PC-3 (cell line): ENCODE measurements at regions not wholly inside any gene's neighbourhood (a gene's known extent, or its start where the extent isn't known, plus 50 kb on each side); places are given as distances from the start of the nearest gene placed in this dataset.

Experiments used
- ATAC-seq: fragments of 200-7000 bp; cut with Tn5 transposase; 2 replicates; pipeline ENCODE4 v1.9.1; 2020; ENCODE audit warnings: mild to moderate bottlenecking, moderate library complexity
- BruUV-seq: library from RNA; stranded (reverse); fragments of 400-500 nt; replicated peaks from 2 replicates; lab custom pipeline; 2021; lab: Mats Ljungman, UMichigan
- CTCF ChIA-PET: fragments of 300-600 bp; sonication (Branson Sonifier 250); formaldehyde crosslinking; loops from one replicate; lab custom pipeline; 2022; ENCODE audit warnings: antibody characterized with exemption; lab: Charles Lee
- POLR2A ChIA-PET: fragments of 300-600 bp; sonication (Branson Sonifier 250); formaldehyde crosslinking; loops from one replicate; lab custom pipeline; 2022; ENCODE audit warnings: antibody characterized with exemption; ENCODE audit not compliant: unreplicated experiment; lab: Charles Lee
- DNase-seq: peaks from one replicate; pipeline ENCODE4 v3.0.0-alpha.2; 2015
- H2AFZ ChIP-seq: fragments of 300-600 bp; sonication (generic); 2 replicates; pipeline ENCODE4 v1.6.0; 2016; ENCODE audit warnings: antibody characterized with exemption, low read length
- H3F3A ChIP-seq: fragments of 300-600 bp; sonication (generic); one replicate; pipeline ENCODE4 v1.6.0; 2017; ENCODE audit warnings: antibody characterized with exemption, low read length, control low read depth, mild to moderate bottlenecking; ENCODE audit not compliant: unreplicated experiment
- H3K27ac ChIP-seq: fragments of 300-600 bp; sonication (generic); 2 replicates; pipeline ENCODE4 v1.5.1; 2016; ENCODE audit warnings: mild to moderate bottlenecking, low read length
- H3K27me3 ChIP-seq: fragments of 300-600 bp; sonication (generic); 2 replicates; pipeline ENCODE4 v1.6.1; 2016; ENCODE audit warnings: low read length, mixed read lengths
- H3K36me3 ChIP-seq: fragments of 300-600 bp; sonication (generic); 2 replicates; pipeline ENCODE4 v1.6.1; 2016; ENCODE audit warnings: low read depth, mixed run types, low read length, mixed read lengths
- H3K4me1 ChIP-seq: fragments of 300-600 bp; sonication (generic); 2 replicates; pipeline ENCODE4 v1.5.1; 2016; ENCODE audit warnings: low read length; ENCODE audit not compliant: insufficient read depth
- H3K4me2 ChIP-seq: fragments of 300-600 bp; sonication (generic); 2 replicates; pipeline ENCODE4 v1.6.0; 2016; ENCODE audit warnings: low read length
- H3K4me3 ChIP-seq: fragments of 300-600 bp; sonication (generic); 2 replicates; pipeline ENCODE4 v1.5.1; 2016; ENCODE audit warnings: mild to moderate bottlenecking, low read length, mixed read lengths
- H3K79me2 ChIP-seq: fragments of 300-600 bp; sonication (generic); 2 replicates; pipeline ENCODE4 v1.6.1; 2017; ENCODE audit warnings: low read length, mixed read lengths
- H3K9ac ChIP-seq: fragments of 300-600 bp; sonication (generic); 2 replicates; pipeline ENCODE4 v1.6.0; 2016; ENCODE audit warnings: mild to moderate bottlenecking, low read length
- H3K9me2 ChIP-seq: fragments of 300-600 bp; sonication (generic); replicated peaks from 2 replicates; pipeline ENCODE4 v1.6.1; 2016; ENCODE audit warnings: mixed run types, low read length, mixed read lengths
- H3K9me3 ChIP-seq: fragments of 300-600 bp; sonication (generic); 2 replicates; pipeline ENCODE4 v1.6.1; 2016; ENCODE audit warnings: low read length, mixed read lengths
- H4K20me1 ChIP-seq: fragments of 300-600 bp; sonication (generic); 2 replicates; pipeline ENCODE4 v1.6.1; 2016; ENCODE audit warnings: low read length, mixed read lengths
- EZH2 ChIP-seq: fragments of 300-600 bp; sonication (generic); IDR thresholded peaks from one replicate; pipeline ENCODE4 v1.6.1; 2017; ENCODE audit warnings: antibody characterized with exemption, mild to moderate bottlenecking, low read length; ENCODE audit not compliant: unreplicated experiment
- EZH2phosphoT487 ChIP-seq: fragments of 300-600 bp; sonication (generic); IDR thresholded peaks from 2 replicates; pipeline ENCODE4 v1.6.1; 2018; ENCODE audit warnings: mild to moderate bottlenecking, antibody characterized with exemption, low read length, borderline replicate concordance
- intact Hi-C: fragments of 100-400 bp; cut with micrococcal nuclease; formaldehyde crosslinking; loops from 2 replicates; pipeline ENCODE4 v1.9.0; 2023
- TF ChIP-seq, protein P1 (sequence below): fragments of 300-600 bp; sonication (generic); conservative IDR thresholded peaks from 2 replicates; pipeline ENCODE4 v1.5.1; 2017; ENCODE audit warnings: antibody characterized with exemption, low read depth, mild to moderate bottlenecking, low read length

DNA sequence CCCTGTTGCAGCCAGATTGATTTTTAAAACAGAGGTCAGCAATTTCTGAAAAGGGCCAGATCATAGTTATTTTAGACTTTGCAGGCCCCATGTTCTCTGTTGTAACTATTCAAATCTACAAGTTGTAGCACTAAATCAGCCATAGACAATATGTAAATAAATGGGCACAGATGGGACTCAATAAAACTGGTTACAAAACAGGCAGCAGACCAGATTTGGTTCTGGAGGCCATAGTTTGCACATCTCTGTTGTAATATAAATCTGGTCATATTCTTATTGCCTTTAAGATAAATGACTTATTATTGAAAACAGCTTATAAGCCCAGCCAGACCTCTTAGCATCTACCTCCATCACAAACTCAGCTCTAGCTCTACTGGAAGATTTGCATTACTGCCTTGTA, 114.0 kb upstream of the ARG1 start:
- no peaks in the 10 kb centered on the region for H3K9me3 ChIP-seq
- H3K9ac ChIP-seq, result no peak overlapping the region
- no peaks in the 10 kb centered on the region for H3K36me3 ChIP-seq
- no peaks in the 10 kb centered on the region for H3K27me3 ChIP-seq
- intact Hi-C loops, result no loop called here
- ChIA-PET POLR2A (no interaction called here), CTCF (no interaction called here)
- H4K20me1 ChIP-seq, result no peaks in the 10 kb centered on the region
- no peak for ATAC-seq
- BruUV-seq, result no TSS peak
- H3F3A ChIP-seq, result no peaks in the 10 kb centered on the region
- H3K4me3 ChIP-seq, result no peak overlapping the region
- H2AFZ ChIP-seq, result no peak overlapping the region
- no peaks in the 10 kb centered on the region for H3K79me2 ChIP-seq
- no peak for DNase-seq
- no peaks in the 10 kb centered on the region for H3K9me2 ChIP-seq
- TF ChIP-seq EZH2 (no peak), EZH2phosphoT487 (no peak)
- TF ChIP-seq, protein P1, sequence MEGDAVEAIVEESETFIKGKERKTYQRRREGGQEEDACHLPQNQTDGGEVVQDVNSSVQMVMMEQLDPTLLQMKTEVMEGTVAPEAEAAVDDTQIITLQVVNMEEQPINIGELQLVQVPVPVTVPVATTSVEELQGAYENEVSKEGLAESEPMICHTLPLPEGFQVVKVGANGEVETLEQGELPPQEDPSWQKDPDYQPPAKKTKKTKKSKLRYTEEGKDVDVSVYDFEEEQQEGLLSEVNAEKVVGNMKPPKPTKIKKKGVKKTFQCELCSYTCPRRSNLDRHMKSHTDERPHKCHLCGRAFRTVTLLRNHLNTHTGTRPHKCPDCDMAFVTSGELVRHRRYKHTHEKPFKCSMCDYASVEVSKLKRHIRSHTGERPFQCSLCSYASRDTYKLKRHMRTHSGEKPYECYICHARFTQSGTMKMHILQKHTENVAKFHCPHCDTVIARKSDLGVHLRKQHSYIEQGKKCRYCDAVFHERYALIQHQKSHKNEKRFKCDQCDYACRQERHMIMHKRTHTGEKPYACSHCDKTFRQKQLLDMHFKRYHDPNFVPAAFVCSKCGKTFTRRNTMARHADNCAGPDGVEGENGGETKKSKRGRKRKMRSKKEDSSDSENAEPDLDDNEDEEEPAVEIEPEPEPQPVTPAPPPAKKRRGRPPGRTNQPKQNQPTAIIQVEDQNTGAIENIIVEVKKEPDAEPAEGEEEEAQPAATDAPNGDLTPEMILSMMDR, result no peak
- H3K4me1 ChIP-seq, result no peaks in the 10 kb centered on the region
- no peak overlapping the region for H3K4me2 ChIP-seq
- H3K27ac ChIP-seq, result no peak overlapping the region

DNA sequence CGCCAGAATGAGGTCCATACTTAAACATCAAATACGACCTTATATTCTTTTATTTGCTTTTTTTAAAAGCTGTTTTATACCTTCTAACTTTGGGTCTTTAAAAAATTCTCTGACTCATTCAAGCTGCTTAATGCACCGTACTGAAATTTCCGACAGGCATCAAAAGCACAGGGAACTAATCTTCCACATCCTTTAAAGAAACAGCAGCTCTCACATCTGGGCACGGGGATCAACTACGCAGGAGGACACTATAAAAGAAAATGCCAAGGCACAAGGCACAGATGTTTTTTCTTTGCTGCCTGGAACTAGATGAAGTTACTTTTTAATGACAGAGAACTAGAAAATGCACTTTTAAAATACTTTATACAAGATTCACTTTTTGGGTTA, 112.4 kb upstream of the ARG1 start:
- no peak overlapping the region for H3K27ac ChIP-seq
- no peaks in the 10 kb centered on the region for H4K20me1 ChIP-seq
- no peak overlapping the region for H3K4me3 ChIP-seq
- no peaks in the 10 kb centered on the region for H3F3A ChIP-seq
- H3K9me3 ChIP-seq, result no peaks in the 10 kb centered on the region
- DNase-seq (no peak), ATAC-seq (no peak; the same call in 1 of the 2 replicates)
- no peak overlapping the region for H3K9ac ChIP-seq
- no TSS peak for BruUV-seq
- no peaks in the 10 kb centered on the region for H3K9me2 ChIP-seq
- no peaks in the 10 kb centered on the region for H3K79me2 ChIP-seq
- no peaks in the 10 kb centered on the region for H3K4me1 ChIP-seq
- intact Hi-C loops, result no loop called here
- TF ChIP-seq EZH2 (no peak), EZH2phosphoT487 (no peak)
- TF ChIP-seq, protein P1, result no peak
- no peaks in the 10 kb centered on the region for H3K36me3 ChIP-seq
- no peak overlapping the region for H2AFZ ChIP-seq
- ChIA-PET CTCF (no interaction called here), POLR2A (no interaction called here)
- no peak overlapping the region for H3K4me2 ChIP-seq
- H3K27me3 ChIP-seq, result no peaks in the 10 kb centered on the region

DNA sequence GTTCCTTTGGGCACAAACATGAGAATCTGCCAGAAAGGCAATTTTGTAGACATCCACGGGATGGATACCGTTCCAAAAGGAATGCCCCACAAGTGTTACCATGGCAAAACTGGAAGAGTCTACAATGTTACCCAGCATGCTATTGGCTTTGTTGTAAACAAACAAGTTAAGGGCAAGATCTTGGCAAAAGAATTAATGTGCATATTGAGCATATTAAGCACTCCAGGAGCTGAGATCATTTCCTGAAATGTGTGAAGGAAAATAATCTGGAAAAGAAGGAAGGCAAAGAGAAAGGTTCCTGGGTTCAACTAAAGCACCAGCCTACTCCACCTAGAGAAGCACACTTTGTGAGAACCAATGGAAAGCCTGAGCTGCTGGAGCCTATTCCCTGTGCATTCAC, 103.9 kb upstream of the ARG1 start:
- no TSS peak for BruUV-seq
- intact Hi-C loops, result no loop called here
- CTCF ChIA-PET, result no interaction called here

More for the DNA sequence above, 103.9 kb upstream of the ARG1 start:
- Histone ChIP-seq H3F3A (no peaks in the 10 kb centered on the region), H3K4me3 (no peak overlapping the region), H3K4me2 (no peak overlapping the region), H3K4me1 (no peaks in the 10 kb centered on the region), H3K36me3 (no peaks in the 10 kb centered on the region), H3K27ac (no peak overlapping the region), H4K20me1 (no peaks in the 10 kb centered on the region), H2AFZ (no peak overlapping the region), H3K9me3 (no peaks in the 10 kb centered on the region), H3K9me2 (no peaks in the 10 kb centered on the region), H3K27me3 (no peaks in the 10 kb centered on the region), H3K9ac (no peak overlapping the region), H3K79me2 (no peaks in the 10 kb centered on the region)
- POLR2A ChIA-PET, result no interaction called here
- DNase-seq (no peak), ATAC-seq (no peak)
- TF ChIP-seq EZH2, result no peak
- no peak for TF ChIP-seq EZH2phosphoT487
- TF ChIP-seq, protein P1, result no peak
